Psoas muscle (tissue), 7 donors: ENCODE measurements at regions not wholly inside any gene's neighbourhood (a gene's known extent, or its start where the extent isn't known, plus 50 kb on each side); places are given as distances from the start of the nearest gene placed in this dataset.

Experiments used
- ATAC-seq, 4 donors: fragments of 200-7000 bp; cut with Tn5 transposase; one replicate each; pipeline ENCODE4 v1.9.1; 2020; ENCODE audit warnings: moderate library complexity in 3 of 4, mild to moderate bottlenecking in 2 of 4
- DNase-seq, 2 donors: peaks; one replicate each; pipeline ENCODE4 v3.0.0-alpha.2; 2020
- H3K27ac ChIP-seq: fragments of 200-600 bp; one replicate; pipeline ENCODE4 v1.8.0; 2022
- H3K27me3 ChIP-seq, 3 donors: fragments of 200-600 bp in 1 of 3; one replicate each; pipeline versions ENCODE4 v1.6.1 to v1.8.0; 2013 to 2022; ENCODE audit warnings: low read length in 2 of 3, mild to moderate bottlenecking in 2 of 3, moderate library complexity in 1 of 3; ENCODE audit not compliant: insufficient read depth in 3 of 3
- H3K36me3 ChIP-seq, 2 donors: fragments of 200-600 bp in 1 of 2; one replicate each; pipeline versions ENCODE4 v1.6.1 to v1.8.0; 2013 to 2022; ENCODE audit warnings: low read depth in 1 of 2, mild to moderate bottlenecking in 1 of 2, moderate library complexity in 1 of 2; ENCODE audit not compliant: insufficient read depth in 1 of 2
- H3K4me1 ChIP-seq: fragments of 200-600 bp; one replicate; pipeline ENCODE4 v1.8.0; 2022
- H3K4me3 ChIP-seq: fragments of 200-600 bp; one replicate; pipeline ENCODE4 v1.8.0; 2022; ENCODE audit warnings: mild to moderate bottlenecking
- H3K9me3 ChIP-seq: fragments of 200-600 bp; one replicate; pipeline ENCODE4 v1.8.0; 2022
- CTCF ChIP-seq: fragments of 200-600 bp; IDR thresholded peaks from one replicate; pipeline ENCODE4 v1.8.0; 2022; ENCODE audit warnings: antibody characterized with exemption
- WGBS, 3 donors: extraction: QIAGEN DNeasy Blood & Tissue Kit; methylation state at CpG; one replicate each; pipeline versions ENCODE4 v1.1.6 to v1.1.7; 2013; 5-methylcytosine and 5-hydroxymethylcytosine counted together
- intact Hi-C, 2 donors: fragments of 100-400 bp; cut with DNase I; formaldehyde crosslinking; loops; one replicate each; pipeline versions ENCODE4 v1.11.0 to v1.14.2; 2022
- donor health status: healthy with polysubstance abuse.
- donor health status: DM: no; HTN: no; CAD: no; lungs with moderate emphysema.
- donor health status: Bipolar disorder and iron deficiency.
- donor health status: healthy.
- donor health status: DM: yes; HTN: yes; CAD: no.
- donor health status: DM: no; HTN: no; CAD: no.
- donor health status: DM: yes; HTN: yes; CAD: no.

- Histone ChIP-seq H3K9me3 (no peaks in the 10 kb centered on the region), H3K4me1 (no peaks in the 10 kb centered on the region), H3K36me3 (no peaks in the 10 kb centered on the region), H3K27ac (no peak overlapping the region), H3K4me3 (no peak overlapping the region), H3K27me3 (no peaks in the 10 kb centered on the region)
- WGBS, 3 donors: 23 to 38% (median 24%) methylated on average over 8 of the region's 8 CpGs
- TF ChIP-seq CTCF: no peak
- ATAC-seq (no peak), DNase-seq (no peak)
- intact Hi-C loops: no loop called here
Measured at GRCh38 chr4:181611946-181612600, 631.1 kb upstream of the TENM3 start.

- TF ChIP-seq CTCF: no peak
- no peaks in the 10 kb centered on the region for H3K4me1 ChIP-seq
- no peak overlapping the region for H3K4me3 ChIP-seq
- DNase-seq (no peak), ATAC-seq (no peak)
- no peaks in the 10 kb centered on the region for H3K9me3 ChIP-seq
- no peak overlapping the region for H3K27ac ChIP-seq
- no peaks in the 10 kb centered on the region for H3K36me3 ChIP-seq
- WGBS, 3 donors: 28 to 38% (median 31%) methylated on average over 6 of the region's 6 CpGs
- intact Hi-C loops: no loop called here
- H3K27me3 ChIP-seq: no peaks in the 10 kb centered on the region
Measured at GRCh38 chr4:181613200-181613599, 630.0 kb upstream of the TENM3 start.

GRCh38 chr4:181618038-181618618 is 625.1 kb upstream of the TENM3 start:
- intact Hi-C loops: no loop called here
- no peak overlapping the region for H3K27ac ChIP-seq
- ATAC-seq: no peak
- TF ChIP-seq CTCF: no peak
- no peaks in the 10 kb centered on the region for H3K9me3 ChIP-seq
- H3K4me3 ChIP-seq: no peak overlapping the region
- H3K4me1 ChIP-seq: no peaks in the 10 kb centered on the region
- no peaks in the 10 kb centered on the region for H3K27me3 ChIP-seq
- 79 to 81% (median 79%) methylated on average over 6 of the region's 6 CpGs for WGBS, 3 donors
- DNase-seq: no peak
- no peaks in the 10 kb centered on the region for H3K36me3 ChIP-seq

- no peaks in the 10 kb centered on the region for H3K4me1 ChIP-seq
- no peaks in the 10 kb centered on the region for H3K27me3 ChIP-seq
- H3K36me3 ChIP-seq: no peaks in the 10 kb centered on the region
- no peak overlapping the region for H3K27ac ChIP-seq
- ATAC-seq (no peak), DNase-seq (no peak)
- intact Hi-C loops: no loop called here
- WGBS, 3 donors: 81 to 82% (median 82%) methylated on average over 5 of the region's 5 CpGs
- H3K4me3 ChIP-seq: no peak overlapping the region
- H3K9me3 ChIP-seq: no peaks in the 10 kb centered on the region
- TF ChIP-seq CTCF: no peak
Measured at GRCh38 chr4:181618896-181619295, 624.3 kb upstream of the TENM3 start.

GRCh38 chr4:181619651-181620050 is 623.6 kb upstream of the TENM3 start:
- H3K4me3 ChIP-seq: no peak overlapping the region
- DNase-seq (no peak), ATAC-seq (no peak)
- no peaks in the 10 kb centered on the region for H3K9me3 ChIP-seq
- no peaks in the 10 kb centered on the region for H3K27me3 ChIP-seq
- no peaks in the 10 kb centered on the region for H3K4me1 ChIP-seq
- intact Hi-C loops: no loop called here
- no peaks in the 10 kb centered on the region for H3K36me3 ChIP-seq
- WGBS, 3 donors: 80 to 87% (median 82%) methylated on average over 7 of the region's 7 CpGs
- no peak overlapping the region for H3K27ac ChIP-seq
- no peak for TF ChIP-seq CTCF
